H9 (cell line): ENCODE measurements at regions not wholly inside any gene's neighbourhood (a gene's known extent, or its start where the extent isn't known, plus 50 kb on each side); places are given as distances from the start of the nearest gene placed in this dataset.

ENCODE experiments used
- DNase-seq: peaks from one replicate; pipeline ENCODE4 v3.0.0-alpha.2; 2017
- H2AFZ ChIP-seq: one replicate; pipeline ENCODE4 v1.6.1; 2013; ENCODE audit warnings: mild to moderate bottlenecking, low read length, control low read depth, moderate library complexity
- H2AK5ac ChIP-seq: 2 replicates; pipeline ENCODE4 v1.6.1; 2013; ENCODE audit warnings: low read length, control low read depth, mixed read lengths; ENCODE audit not compliant: insufficient read length
- H2BK120ac ChIP-seq: one replicate; pipeline ENCODE4 v1.6.1; 2013; ENCODE audit warnings: low read depth, mild to moderate bottlenecking, low read length, control low read depth, inconsistent platforms; ENCODE audit not compliant: poor library complexity, severe bottlenecking
- H2BK12ac ChIP-seq: 2 replicates; pipeline ENCODE4 v1.6.1; 2013; ENCODE audit warnings: low read length, control low read depth, mixed read lengths, low read depth; ENCODE audit not compliant: insufficient read length
- H2BK15ac ChIP-seq: 2 replicates; pipeline ENCODE4 v1.6.1; 2013; ENCODE audit warnings: low read depth, low read length, control low read depth
- H2BK20ac ChIP-seq: one replicate; pipeline ENCODE4 v1.6.1; 2013; ENCODE audit warnings: low read depth, mild to moderate bottlenecking, low read length, control low read depth, inconsistent platforms; ENCODE audit not compliant: poor library complexity, severe bottlenecking
- H2BK5ac ChIP-seq: 2 replicates; pipeline ENCODE4 v1.6.1; 2013; ENCODE audit warnings: low read length, control low read depth, mixed read lengths; ENCODE audit not compliant: insufficient read length
- H3K14ac ChIP-seq: 2 replicates; pipeline ENCODE4 v1.6.1; 2013; ENCODE audit warnings: low read length, control low read depth; ENCODE audit not compliant: insufficient read depth
- H3K18ac ChIP-seq: 2 replicates; pipeline ENCODE4 v1.6.1; 2013; ENCODE audit warnings: low read depth, mild to moderate bottlenecking, mixed read lengths, low read length, control low read depth; ENCODE audit not compliant: insufficient read length
- H3K23ac ChIP-seq: 2 replicates; pipeline ENCODE4 v1.6.1; 2013; ENCODE audit warnings: low read length, control low read depth, mixed read lengths, low read depth; ENCODE audit not compliant: insufficient read length
- H3K23me2 ChIP-seq: 2 replicates; pipeline ENCODE4 v1.6.1; 2013; ENCODE audit warnings: low read depth, mild to moderate bottlenecking, mixed read lengths, low read length, control low read depth; ENCODE audit not compliant: insufficient read length, poor library complexity, severe bottlenecking
- H3K27ac ChIP-seq: 2 replicates; pipeline ENCODE4 v1.5.1; 2013; ENCODE audit warnings: low read length, control low read depth, mixed read lengths, low read depth; ENCODE audit not compliant: insufficient read length
- H3K27me3 ChIP-seq: 2 replicates; pipeline ENCODE4 v1.6.1; 2013; ENCODE audit warnings: low read length, control low read depth, inconsistent platforms; ENCODE audit not compliant: insufficient read depth
- H3K4ac ChIP-seq: 2 replicates; pipeline ENCODE4 v1.6.1; 2013; ENCODE audit warnings: low read depth, mild to moderate bottlenecking, control low read depth, inconsistent platforms, low read length, moderate library complexity
- H3K4me1 ChIP-seq: 2 replicates; pipeline ENCODE4 v1.6.1; 2013; ENCODE audit warnings: low read length, control low read depth, inconsistent platforms; ENCODE audit not compliant: insufficient read depth
- H3K4me2 ChIP-seq: 2 replicates; pipeline ENCODE4 v1.6.1; 2013; ENCODE audit warnings: low read length, control low read depth, mixed read lengths; ENCODE audit not compliant: insufficient read length, insufficient read depth
- H3K56ac ChIP-seq: 2 replicates; pipeline ENCODE4 v1.6.1; 2013; ENCODE audit warnings: low read depth, mild to moderate bottlenecking, mixed read lengths, low read length, control low read depth; ENCODE audit not compliant: insufficient read length
- H3K79me1 ChIP-seq: 2 replicates; pipeline ENCODE4 v1.6.1; 2013; ENCODE audit warnings: low read depth, mild to moderate bottlenecking, moderate library complexity, low read length, control low read depth, inconsistent platforms; ENCODE audit not compliant: insufficient read depth, poor library complexity, severe bottlenecking
- H3K79me2 ChIP-seq: 2 replicates; pipeline ENCODE4 v1.6.1; 2013; ENCODE audit warnings: low read length, control low read depth, inconsistent platforms; ENCODE audit not compliant: insufficient read depth
- H3K9ac ChIP-seq: 2 replicates; pipeline ENCODE4 v1.6.1; 2013; ENCODE audit warnings: low read length, control low read depth, mixed read lengths; ENCODE audit not compliant: insufficient read length; ENCODE audit errors: extremely low read depth
- H3K9me3 ChIP-seq: one replicate; pipeline ENCODE4 v1.6.1; 2013; ENCODE audit warnings: low read depth, low read length, inconsistent platforms; ENCODE audit not compliant: control insufficient read depth
- H3T11ph ChIP-seq: one replicate; pipeline ENCODE4 v1.6.1; 2013; ENCODE audit warnings: mild to moderate bottlenecking, low read length, control low read depth, inconsistent platforms
- H4K20me1 ChIP-seq: one replicate; pipeline ENCODE4 v1.6.1; 2013; ENCODE audit not compliant: control insufficient read depth, insufficient read length, insufficient read depth
- H4K5ac ChIP-seq: 2 replicates; pipeline ENCODE4 v1.6.1; 2013; ENCODE audit warnings: low read depth, mild to moderate bottlenecking, mixed read lengths, low read length, control low read depth; ENCODE audit not compliant: insufficient read length
- H4K8ac ChIP-seq: replicated peaks from 2 replicates; pipeline ENCODE4 v1.6.1; 2013; ENCODE audit warnings: low read length, control low read depth, mixed read lengths, low read depth; ENCODE audit not compliant: insufficient read length
- H4K91ac ChIP-seq: 2 replicates; pipeline ENCODE4 v1.6.1; 2013; ENCODE audit warnings: low read depth, mild to moderate bottlenecking, moderate library complexity, mixed read lengths, low read length, control low read depth; ENCODE audit not compliant: insufficient read length
- H3K27ac Mint-ChIP-seq, 3 experiments: 2 replicates in 2 of 3; 3 replicates in 1 of 3; pipeline ENCODE4 v1.8.0; 2020 to 2021; ENCODE audit warnings: mixed read lengths in 3 of 3, mild to moderate bottlenecking in 1 of 3, moderate library complexity in 1 of 3
- H3K27me3 Mint-ChIP-seq: 2 replicates; pipeline ENCODE4 v1.8.0; 2021; ENCODE audit warnings: low read depth, mild to moderate bottlenecking, moderate library complexity, mixed read lengths
- H3K36me3 Mint-ChIP-seq, 3 experiments: 2 replicates in 2 of 3; 3 replicates in 1 of 3; pipeline ENCODE4 v1.8.0; 2020 to 2021; ENCODE audit warnings: low read depth in 3 of 3, mixed read lengths in 3 of 3; ENCODE audit not compliant: insufficient read depth in 1 of 3
- H3K4me1 Mint-ChIP-seq, 2 experiments: 2 replicates each; pipeline ENCODE4 v1.8.0; 2020; ENCODE audit warnings: mixed read lengths in 2 of 2
- H3K4me3 Mint-ChIP-seq, 2 experiments: 2 replicates in 1 of 2; 3 replicates in 1 of 2; pipeline ENCODE4 v1.8.0; 2020 to 2021; ENCODE audit warnings: mild to moderate bottlenecking in 2 of 2, mixed read lengths in 2 of 2, moderate library complexity in 1 of 2
- H3K9me3 Mint-ChIP-seq, 2 experiments: 2 replicates in 1 of 2; 3 replicates in 1 of 2; pipeline ENCODE4 v1.8.0; 2020; ENCODE audit warnings: mild to moderate bottlenecking in 2 of 2, mixed read lengths in 2 of 2, moderate library complexity in 1 of 2
- CTCF ChIP-seq: fragments of 200-600 bp; sonication (generic); conservative IDR thresholded peaks from 3 replicates; pipeline ENCODE4 v1.8.0; 2021; ENCODE audit warnings: antibody characterized with exemption, mild to moderate bottlenecking
- WGBS: extraction: QIAGEN DNeasy Blood & Tissue Kit; methylation state at CpG from one replicate; pipeline ENCODE4 v1.1.7; 2013; ENCODE audit warnings: missing lambda C conversion rate, low lambda C conversion rate, mixed read lengths; ENCODE audit not compliant: insufficient read length; ENCODE audit errors: extremely low coverage; 5-methylcytosine and 5-hydroxymethylcytosine counted together

- Mint-ChIP-seq H3K4me3 (no peak overlapping the region), H3K9me3 (no peaks in the 10 kb centered on the region), H3K27me3 (peaks cover 2% of the 10 kb centered on the region; the same call in 1 of the 2 replicates), H3K4me1 (no peaks in the 10 kb centered on the region), H3K27ac (no peak overlapping the region), H3K36me3 (no peaks in the 10 kb centered on the region)
- Histone ChIP-seq H3K79me1 (no peaks in the 10 kb centered on the region), H3K79me2 (no peaks in the 10 kb centered on the region), H2AK5ac (no peak overlapping the region), H2BK15ac (no peak overlapping the region), H2BK120ac (no peak overlapping the region), H3K14ac (no peak overlapping the region), H3K23me2 (no peaks in the 10 kb centered on the region), H3K4me1 (no peaks in the 10 kb centered on the region), H3K18ac (no peak overlapping the region), H2BK5ac (no peak overlapping the region), H3K4me2 (no peak overlapping the region), H4K91ac (no peak overlapping the region), H3K56ac (no peak overlapping the region), H2AFZ (no peak overlapping the region), H4K5ac (no peak overlapping the region), H3K23ac (no peak overlapping the region), H3T11ph (no peak overlapping the region), H3K27ac (no peak overlapping the region), H3K4ac (no peak overlapping the region), H3K27me3 (no peaks in the 10 kb centered on the region), H4K20me1 (no peaks in the 10 kb centered on the region), H3K9me3 (no peaks in the 10 kb centered on the region), H4K8ac (no peak overlapping the region), H2BK12ac (no peak overlapping the region), H2BK20ac (no peak overlapping the region), H3K9ac (no peak overlapping the region)
- DNase-seq = no peak
- TF ChIP-seq CTCF = no peak
- WGBS = no CpG with 5 or more reads among the region's 1 CpG
Measured at GRCh38 chr3:3532508-3532907, 266.7 kb upstream of the LRRN1 start.
